Parathyroid adenoma (tissue), 2 donors: ENCODE measurements at regions not wholly inside any gene's neighbourhood (a gene's known extent, or its start where the extent isn't known, plus 50 kb on each side); places are given as distances from the start of the nearest gene placed in this dataset.

Source experiments
- H2AFZ ChIP-seq: fragments of 300-600 bp; sonication (generic); one replicate; pipeline ENCODE4 v1.7.0; 2017; ENCODE audit warnings: antibody characterized with exemption, mild to moderate bottlenecking
- H3K27ac ChIP-seq: fragments of 300-600 bp; sonication (generic); one replicate; pipeline ENCODE4 v1.7.0; 2017
- H3K27me3 ChIP-seq: fragments of 300-600 bp; sonication (generic); one replicate; pipeline ENCODE4 v1.7.0; 2017; ENCODE audit warnings: low read length; ENCODE audit not compliant: control insufficient read depth, insufficient read depth
- H3K36me3 ChIP-seq: fragments of 300-600 bp; sonication (generic); one replicate; pipeline ENCODE4 v1.7.0; 2017; ENCODE audit warnings: low read length; ENCODE audit not compliant: control insufficient read depth, insufficient read depth
- H3K4me1 ChIP-seq: fragments of 300-600 bp; sonication (generic); one replicate; pipeline ENCODE4 v1.7.0; 2017; ENCODE audit warnings: control low read depth
- H3K4me2 ChIP-seq: fragments of 300-600 bp; sonication (generic); one replicate; pipeline ENCODE4 v1.7.0; 2017; ENCODE audit warnings: low read length
- H3K4me3 ChIP-seq: fragments of 300-600 bp; sonication (generic); one replicate; pipeline ENCODE4 v1.7.0; 2017; ENCODE audit warnings: low read depth, low read length
- H3K79me2 ChIP-seq: fragments of 300-600 bp; sonication (generic); one replicate; pipeline ENCODE4 v1.7.0; 2017; ENCODE audit warnings: control low read depth
- H3K9ac ChIP-seq: fragments of 300-600 bp; sonication (generic); one replicate; pipeline ENCODE4 v1.7.0; 2017; ENCODE audit warnings: mild to moderate bottlenecking
- H3K9me3 ChIP-seq: fragments of 300-600 bp; sonication (generic); one replicate; pipeline ENCODE4 v1.7.0; 2017; ENCODE audit warnings: low read length; ENCODE audit not compliant: control insufficient read depth
- CTCF ChIP-seq: fragments of 300-600 bp; sonication (generic); IDR thresholded peaks from one replicate; pipeline ENCODE4 v1.7.0; 2017; ENCODE audit warnings: antibody characterized with exemption, mild to moderate bottlenecking
- donor health status: primary hyperparathyroidism.

GRCh38 chr20:60955706-60956105 lies 296.4 kb upstream of the CDH4 start:
- no peak overlapping the region for H3K27ac ChIP-seq
- no peak overlapping the region for H2AFZ ChIP-seq

GRCh38 chr20:60956194-60956593 lies 295.9 kb upstream of the CDH4 start:
- H3K36me3 ChIP-seq, result no peaks in the 10 kb centered on the region
- no peak overlapping the region for H2AFZ ChIP-seq
- H3K4me2 ChIP-seq, result no peak overlapping the region
- no peak overlapping the region for H3K27ac ChIP-seq
- TF ChIP-seq CTCF, result no peak
- H3K79me2 ChIP-seq, result no peaks in the 10 kb centered on the region
- no peaks in the 10 kb centered on the region for H3K4me1 ChIP-seq
- H3K27me3 ChIP-seq, result no peaks in the 10 kb centered on the region
- H3K4me3 ChIP-seq, result no peak overlapping the region
- no peaks in the 10 kb centered on the region for H3K9me3 ChIP-seq
- no peak overlapping the region for H3K9ac ChIP-seq

More at GRCh38 chr20:60955706-60956105, 296.4 kb upstream of the CDH4 start:
- no peaks in the 10 kb centered on the region for H3K27me3 ChIP-seq
- H3K36me3 ChIP-seq, result no peaks in the 10 kb centered on the region
- no peaks in the 10 kb centered on the region for H3K9me3 ChIP-seq
- no peak overlapping the region for H3K4me2 ChIP-seq
- H3K4me3 ChIP-seq, result no peak overlapping the region
- no peaks in the 10 kb centered on the region for H3K4me1 ChIP-seq
- no peaks in the 10 kb centered on the region for H3K79me2 ChIP-seq
- TF ChIP-seq CTCF, result no peak
- H3K9ac ChIP-seq, result no peak overlapping the region

- Histone ChIP-seq H3K9ac (no peak overlapping the region), H3K4me2 (no peak overlapping the region), H3K79me2 (no peaks in the 10 kb centered on the region), H3K9me3 (no peaks in the 10 kb centered on the region), H2AFZ (no peak overlapping the region), H3K4me3 (no peak overlapping the region), H3K4me1 (no peaks in the 10 kb centered on the region), H3K27me3 (no peaks in the 10 kb centered on the region), H3K36me3 (no peaks in the 10 kb centered on the region), H3K27ac (no peak overlapping the region)
- TF ChIP-seq CTCF, result no peak
Measured at GRCh38 chr20:60957621-60958020, 294.4 kb upstream of the CDH4 start.

- no peak overlapping the region for H3K27ac ChIP-seq
- H3K36me3 ChIP-seq, result no peaks in the 10 kb centered on the region
- no peak overlapping the region for H3K9ac ChIP-seq
- no peaks in the 10 kb centered on the region for H3K79me2 ChIP-seq
- no peaks in the 10 kb centered on the region for H3K9me3 ChIP-seq
- no peak overlapping the region for H3K4me2 ChIP-seq
- H3K4me3 ChIP-seq, result no peak overlapping the region
- H2AFZ ChIP-seq, result no peak overlapping the region
- H3K4me1 ChIP-seq, result no peaks in the 10 kb centered on the region
- TF ChIP-seq CTCF, result no peak
- no peaks in the 10 kb centered on the region for H3K27me3 ChIP-seq
Measured at GRCh38 chr20:60959971-60960370, 292.1 kb upstream of the CDH4 start.

GRCh38 chr20:60960500-60960899 lies 291.6 kb upstream of the CDH4 start:
- H3K27ac ChIP-seq, result no peak overlapping the region
- no peak overlapping the region for H3K4me2 ChIP-seq
- H3K36me3 ChIP-seq, result no peaks in the 10 kb centered on the region
- H3K4me1 ChIP-seq, result no peaks in the 10 kb centered on the region
- no peak for TF ChIP-seq CTCF
- H3K79me2 ChIP-seq, result no peaks in the 10 kb centered on the region
- no peaks in the 10 kb centered on the region for H3K9me3 ChIP-seq
- no peak overlapping the region for H2AFZ ChIP-seq
- H3K4me3 ChIP-seq, result no peak overlapping the region
- H3K27me3 ChIP-seq, result no peaks in the 10 kb centered on the region
- H3K9ac ChIP-seq, result no peak overlapping the region
